Liver (tissue), 8 donors: ENCODE measurements at regions not wholly inside any gene's neighbourhood (a gene's known extent, or its start where the extent isn't known, plus 50 kb on each side); places are given as distances from the start of the nearest gene placed in this dataset.

Experiments used
- DNase-seq: peaks from one replicate; pipeline ENCODE4 v3.0.0-alpha.2; 2017; ENCODE audit warnings: low spot score
- H3K27ac ChIP-seq, 2 donors: one replicate each; pipeline ENCODE4 v1.7.0; 2013; ENCODE audit warnings: inconsistent platforms in 2 of 2, low read length in 2 of 2, control low read depth in 1 of 2, low read depth in 1 of 2, mild to moderate bottlenecking in 1 of 2
- H3K27me3 ChIP-seq, 4 donors: one replicate each; pipeline versions ENCODE4 v1.6.1 to v1.7.0; 2013; ENCODE audit warnings: low read length in 3 of 4, inconsistent platforms in 1 of 4, mild to moderate bottlenecking in 1 of 4, moderate library complexity in 1 of 4; ENCODE audit not compliant: control insufficient read depth in 4 of 4, insufficient read depth in 4 of 4
- H3K36me3 ChIP-seq, 4 donors: one replicate each; pipeline versions ENCODE4 v1.6.1 to v1.7.0; 2013; ENCODE audit warnings: low read length in 3 of 4, mild to moderate bottlenecking in 3 of 4, low read depth in 1 of 4, moderate library complexity in 1 of 4; ENCODE audit not compliant: control insufficient read depth in 4 of 4, insufficient read depth in 3 of 4
- H3K4me1 ChIP-seq, 4 donors: one replicate each; pipeline versions ENCODE4 v1.6.1 to v1.7.0; 2013; ENCODE audit warnings: low read length in 3 of 4, mild to moderate bottlenecking in 3 of 4, moderate library complexity in 1 of 4; ENCODE audit not compliant: control insufficient read depth in 4 of 4, insufficient read depth in 4 of 4
- H3K4me3 ChIP-seq, 3 donors: one replicate each; pipeline versions ENCODE4 v1.6.1 to v1.7.0; 2013; ENCODE audit warnings: low read length in 3 of 3, control low read depth in 1 of 3, low read depth in 1 of 3, mild to moderate bottlenecking in 1 of 3
- H3K9ac ChIP-seq, 2 donors: one replicate each; pipeline ENCODE4 v1.7.0; 2013; ENCODE audit warnings: low read length in 2 of 2, mild to moderate bottlenecking in 2 of 2, moderate library complexity in 2 of 2, control low read depth in 1 of 2, low read depth in 1 of 2
- H3K9me3 ChIP-seq, 4 donors: one replicate each; pipeline versions ENCODE4 v1.6.1 to v1.7.0; 2013; ENCODE audit warnings: low read length in 3 of 4; ENCODE audit not compliant: control insufficient read depth in 4 of 4
- CTCF ChIP-seq: fragments of 150-350 bp; IDR thresholded peaks from 2 replicates; pipeline ENCODE4 v1.5.1; 2017; ENCODE audit warnings: improper control_type of control experiment, low read depth, low read length; ENCODE audit not compliant: missing input control
- EGR1 ChIP-seq, 2 donors: IDR thresholded peaks; 2 replicates each; pipeline ENCODE4 v1.6.1; 2016 to 2018; ENCODE audit warnings: antibody characterized with exemption in 2 of 2, low read depth in 2 of 2
- FOXA1 ChIP-seq: IDR thresholded peaks from 2 replicates; pipeline ENCODE4 v1.6.1; 2016; ENCODE audit warnings: antibody characterized with exemption
- RAD21 ChIP-seq, 2 donors: IDR thresholded peaks; 2 replicates each; pipeline ENCODE4 v1.6.1; 2016; ENCODE audit warnings: antibody characterized with exemption in 2 of 2, mild to moderate bottlenecking in 2 of 2
- TAF1 ChIP-seq: conservative IDR thresholded peaks from 2 replicates; pipeline ENCODE4 v1.6.1; 2016; ENCODE audit warnings: antibody characterized with exemption, mild to moderate bottlenecking
- WGBS: extraction: QIAGEN DNeasy Blood & Tissue Kit; methylation state at CpG from one replicate; pipeline ENCODE4 v1.1.7; 2013; 5-methylcytosine and 5-hydroxymethylcytosine counted together
- TF ChIP-seq, protein P1 (sequence below): IDR thresholded peaks from 2 replicates; pipeline ENCODE4 v1.6.1; 2016; ENCODE audit warnings: antibody characterized with exemption, mild to moderate bottlenecking
- donor health status: healthy.
- donor health status: healthy.
- donor health status: healthy.
- donor health status: healthy.
- donor health status: healthy.

DNA sequence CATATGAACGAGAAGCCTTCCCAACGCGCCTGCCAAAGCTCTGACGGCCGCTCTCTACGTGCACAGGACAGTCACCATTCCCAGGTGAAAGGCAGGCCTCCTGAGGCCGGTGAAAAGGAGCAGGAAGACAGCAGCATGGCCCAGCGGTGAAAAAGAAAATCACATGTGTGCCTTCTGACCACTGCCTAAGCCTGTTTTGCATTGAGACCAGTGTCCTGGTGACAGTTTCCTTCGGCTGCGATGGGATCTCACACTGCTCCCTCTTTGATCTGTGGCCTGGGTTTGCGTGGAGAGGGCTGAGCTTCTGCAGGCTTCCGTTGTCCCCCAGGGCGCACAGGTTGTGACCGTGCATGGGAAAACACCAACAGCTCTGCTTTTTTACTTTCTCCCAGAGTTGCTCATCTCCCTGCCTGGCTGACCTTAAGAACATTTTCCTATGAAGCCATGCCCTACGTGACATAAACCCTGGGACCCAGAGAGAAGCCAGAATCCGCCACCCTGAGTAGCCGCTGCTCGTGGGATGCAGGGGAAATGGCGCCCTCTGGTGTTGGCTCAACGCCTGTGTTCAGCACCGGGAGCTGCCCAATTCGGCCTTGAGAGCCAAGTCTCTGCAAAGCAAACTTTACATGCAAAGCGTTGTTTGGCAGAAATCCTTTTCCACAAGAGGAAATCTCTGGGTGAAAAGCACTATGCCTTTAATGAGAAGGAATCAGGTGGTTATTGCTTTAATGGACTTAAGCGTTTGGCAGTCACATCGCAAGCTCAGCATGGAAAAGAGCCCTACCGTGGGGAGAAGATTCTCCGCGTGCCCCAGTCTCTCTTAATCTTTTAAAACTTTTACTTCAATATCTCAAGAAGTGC, 112.2 kb upstream of the GPR12 start:
- Histone ChIP-seq H3K9me3 (peaks cover 2 to 8% (median 5%) of the 10 kb centered on the region in 4 donors), H3K27ac (no peak overlapping the region), H3K4me3 (no peak overlapping the region), H3K9ac (no peak overlapping the region), H3K4me1 (no peaks in the 10 kb centered on the region), H3K27me3 (peaks cover 0 to 5% (median 2%) of the 10 kb centered on the region in 4 donors), H3K36me3 (no peaks in the 10 kb centered on the region)
- 54% methylated on average over 28 of the region's 28 CpGs for WGBS
- TF ChIP-seq FOXA1 (no peak), RAD21 (IDR thresholded peaks at IDR 0.05) (peak; percentile 34 to 60), TAF1 (no peak), CTCF (peak; percentile 37)
- TF ChIP-seq, protein P1, sequence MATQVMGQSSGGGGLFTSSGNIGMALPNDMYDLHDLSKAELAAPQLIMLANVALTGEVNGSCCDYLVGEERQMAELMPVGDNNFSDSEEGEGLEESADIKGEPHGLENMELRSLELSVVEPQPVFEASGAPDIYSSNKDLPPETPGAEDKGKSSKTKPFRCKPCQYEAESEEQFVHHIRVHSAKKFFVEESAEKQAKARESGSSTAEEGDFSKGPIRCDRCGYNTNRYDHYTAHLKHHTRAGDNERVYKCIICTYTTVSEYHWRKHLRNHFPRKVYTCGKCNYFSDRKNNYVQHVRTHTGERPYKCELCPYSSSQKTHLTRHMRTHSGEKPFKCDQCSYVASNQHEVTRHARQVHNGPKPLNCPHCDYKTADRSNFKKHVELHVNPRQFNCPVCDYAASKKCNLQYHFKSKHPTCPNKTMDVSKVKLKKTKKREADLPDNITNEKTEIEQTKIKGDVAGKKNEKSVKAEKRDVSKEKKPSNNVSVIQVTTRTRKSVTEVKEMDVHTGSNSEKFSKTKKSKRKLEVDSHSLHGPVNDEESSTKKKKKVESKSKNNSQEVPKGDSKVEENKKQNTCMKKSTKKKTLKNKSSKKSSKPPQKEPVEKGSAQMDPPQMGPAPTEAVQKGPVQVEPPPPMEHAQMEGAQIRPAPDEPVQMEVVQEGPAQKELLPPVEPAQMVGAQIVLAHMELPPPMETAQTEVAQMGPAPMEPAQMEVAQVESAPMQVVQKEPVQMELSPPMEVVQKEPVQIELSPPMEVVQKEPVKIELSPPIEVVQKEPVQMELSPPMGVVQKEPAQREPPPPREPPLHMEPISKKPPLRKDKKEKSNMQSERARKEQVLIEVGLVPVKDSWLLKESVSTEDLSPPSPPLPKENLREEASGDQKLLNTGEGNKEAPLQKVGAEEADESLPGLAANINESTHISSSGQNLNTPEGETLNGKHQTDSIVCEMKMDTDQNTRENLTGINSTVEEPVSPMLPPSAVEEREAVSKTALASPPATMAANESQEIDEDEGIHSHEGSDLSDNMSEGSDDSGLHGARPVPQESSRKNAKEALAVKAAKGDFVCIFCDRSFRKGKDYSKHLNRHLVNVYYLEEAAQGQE = peak; percentile 13
- peak; percentile 75 for DNase-seq

- Histone ChIP-seq H3K36me3 (no peaks in the 10 kb centered on the region), H3K4me1 (no peaks in the 10 kb centered on the region), H3K4me3 (no peak overlapping the region), H3K27me3 (peaks cover 0 to 3% (median 0%) of the 10 kb centered on the region in 4 donors), H3K9ac (no peak overlapping the region), H3K27ac (no peak overlapping the region), H3K9me3 (no peaks in the 10 kb centered on the region)
- TF ChIP-seq EGR1 (IDR thresholded peaks at IDR 0.05; ENCODE audit: low read depth in 2 of 2) = no peak
- TF ChIP-seq, protein P1 = peak; percentile 99
- 21% methylated on average over 5 of the region's 5 CpGs for WGBS
- DNase-seq = peak; percentile 41
These were observed 107.0 kb upstream of the GPR12 start for GRCh38 chr13:26867451-26868091.
